ENCODE measurements at regions not wholly inside any gene's neighbourhood (a gene's known extent, or its start where the extent isn't known, plus 50 kb on each side); places are given as distances from the start of the nearest gene placed in this dataset.

DNA sequence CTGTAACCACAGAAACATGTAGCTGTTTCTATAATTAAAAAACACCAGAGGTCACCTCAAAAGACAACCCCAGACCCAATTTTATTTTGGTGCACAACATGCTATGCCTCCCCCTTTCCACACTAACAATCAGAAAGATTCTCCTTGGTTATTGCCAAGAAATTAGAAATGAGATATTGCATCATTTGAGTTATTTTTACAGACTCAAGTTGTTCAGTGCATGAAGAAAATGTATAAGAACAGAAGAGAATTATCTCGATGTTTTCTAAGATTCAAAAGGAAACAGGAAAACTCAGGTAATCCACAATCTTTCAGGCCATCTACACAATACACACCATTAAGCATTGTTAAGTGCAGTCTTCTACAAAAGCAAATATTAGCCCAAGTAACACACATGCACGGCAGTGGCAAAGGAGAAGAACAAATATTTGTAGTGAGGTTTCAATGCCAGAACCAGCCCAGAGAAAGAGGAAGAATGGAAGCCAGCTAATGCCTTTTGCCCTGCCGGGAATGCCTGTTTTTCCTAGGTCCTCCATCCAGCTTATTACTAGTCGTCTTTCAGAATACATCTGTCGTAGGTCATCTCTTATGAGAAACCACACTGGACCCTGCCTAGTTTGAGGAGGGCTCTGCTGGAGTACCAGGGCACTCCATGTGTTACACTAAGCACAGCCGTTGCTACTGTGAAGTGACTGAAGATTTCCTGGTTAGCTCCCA, 67.6 kb upstream of the C1GALT1 start:
- ChIA-PET CTCF (interaction anchor here (0.6 to 3.1 kb wide), 7 partner anchors 9 to 1379 kb away, joined by 3 to 24 read pairs (median 3); no protein-coding TSS in a partner anchor), POLR2A (no interaction called here)
- Histone ChIP-seq H3K27ac (ENCODE audit: extremely low read depth, low read depth, low read length) (no peak overlapping the region), H3K9me3 (ENCODE audit: control insufficient read depth, insufficient read depth, low read depth, low read length) (no peaks in the 10 kb centered on the region), H3K4me1 (ENCODE audit: control insufficient read depth, insufficient read depth, low read length) (peaks cover 4% of the 10 kb centered on the region; the same call in 1 of the 2 replicates), H3K36me3 (ENCODE audit: control insufficient read depth in 2 of 2, insufficient read depth in 1 of 2, low read length in 2 of 2) (no peaks in the 10 kb centered on the region), H3K4me3 (ENCODE audit: low read depth, low read length) (no peak overlapping the region)
- TF ChIP-seq ZNF792 (tag by site-specific recombination; IDR thresholded peaks at IDR 0.05), result no peak
- TF ChIP-seq ZNF202 (tag by site-specific recombination; IDR thresholded peaks at IDR 0.05; ENCODE audit: borderline replicate concordance), result no peak
- no peak for TF ChIP-seq GLI4 (tag by site-specific recombination; IDR thresholded peaks at IDR 0.05)
- TF ChIP-seq, protein P1, sequence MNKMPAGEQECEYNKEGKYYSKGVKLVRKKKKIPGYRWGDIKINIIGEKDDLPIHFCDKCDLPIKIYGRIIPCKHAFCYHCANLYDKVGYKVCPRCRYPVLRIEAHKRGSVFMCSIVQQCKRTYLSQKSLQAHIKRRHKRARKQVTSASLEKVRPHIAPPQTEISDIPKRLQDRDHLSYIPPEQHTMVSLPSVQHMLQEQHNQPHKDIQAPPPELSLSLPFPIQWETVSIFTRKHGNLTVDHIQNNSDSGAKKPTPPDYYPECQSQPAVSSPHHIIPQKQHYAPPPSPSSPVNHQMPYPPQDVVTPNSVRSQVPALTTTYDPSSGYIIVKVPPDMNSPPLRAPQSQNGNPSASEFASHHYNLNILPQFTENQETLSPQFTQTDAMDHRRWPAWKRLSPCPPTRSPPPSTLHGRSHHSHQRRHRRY (tag by site-specific recombination; IDR thresholded peaks at IDR 0.05), result no peak
- no peak for TF ChIP-seq MYNN (tag by site-specific recombination; IDR thresholded peaks at IDR 0.05; ENCODE audit: borderline replicate concordance)

DNA sequence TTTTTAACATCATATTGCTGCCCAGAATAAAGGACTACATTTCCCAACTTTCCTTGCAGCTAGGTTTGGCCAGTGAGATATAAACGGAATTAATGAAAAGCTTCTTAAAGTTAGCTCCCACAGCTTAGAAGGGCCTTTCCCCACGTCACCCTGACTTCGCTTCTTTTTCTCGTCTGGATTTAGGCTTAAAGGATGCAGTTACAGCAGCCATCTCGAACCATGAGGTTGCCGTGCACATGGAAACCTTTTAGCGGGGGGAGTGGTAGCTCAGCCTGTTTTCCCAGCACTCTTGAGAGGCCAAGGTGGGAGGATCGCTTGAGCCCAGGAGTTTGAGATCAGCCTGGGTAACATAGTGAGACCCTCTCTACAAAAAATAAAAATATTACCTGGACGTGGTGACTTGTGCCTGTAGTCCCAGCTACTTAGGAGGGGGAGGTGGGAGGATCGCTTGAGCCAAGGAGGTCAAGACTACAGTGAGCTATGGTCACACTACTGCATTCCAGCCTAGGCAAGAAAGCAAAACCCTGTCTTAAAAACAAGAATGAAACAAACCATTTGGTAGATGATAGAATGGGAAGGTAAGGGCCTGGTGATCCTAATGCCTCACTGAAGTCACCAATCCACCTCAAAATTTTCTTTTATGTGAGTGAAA, 64.3 kb upstream of the C1GALT1 start:
- Histone ChIP-seq H3K4me3 (ENCODE audit: low read depth, low read length) (no peak overlapping the region), H3K9me3 (ENCODE audit: control insufficient read depth, insufficient read depth, low read depth, low read length) (no peaks in the 10 kb centered on the region), H3K36me3 (ENCODE audit: control insufficient read depth in 2 of 2, insufficient read depth in 1 of 2, low read length in 2 of 2) (no peaks in the 10 kb centered on the region), H3K27ac (ENCODE audit: extremely low read depth, low read depth, low read length) (no peak overlapping the region), H3K4me1 (ENCODE audit: control insufficient read depth, insufficient read depth, low read length) (no peaks in the 10 kb centered on the region)
- TF ChIP-seq, protein P2, sequence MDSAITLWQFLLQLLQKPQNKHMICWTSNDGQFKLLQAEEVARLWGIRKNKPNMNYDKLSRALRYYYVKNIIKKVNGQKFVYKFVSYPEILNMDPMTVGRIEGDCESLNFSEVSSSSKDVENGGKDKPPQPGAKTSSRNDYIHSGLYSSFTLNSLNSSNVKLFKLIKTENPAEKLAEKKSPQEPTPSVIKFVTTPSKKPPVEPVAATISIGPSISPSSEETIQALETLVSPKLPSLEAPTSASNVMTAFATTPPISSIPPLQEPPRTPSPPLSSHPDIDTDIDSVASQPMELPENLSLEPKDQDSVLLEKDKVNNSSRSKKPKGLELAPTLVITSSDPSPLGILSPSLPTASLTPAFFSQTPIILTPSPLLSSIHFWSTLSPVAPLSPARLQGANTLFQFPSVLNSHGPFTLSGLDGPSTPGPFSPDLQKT (IDR thresholded peaks at IDR 0.05; ENCODE audit: borderline replicate concordance, low read depth, low read length), result no peak
- TF ChIP-seq, protein P3, sequence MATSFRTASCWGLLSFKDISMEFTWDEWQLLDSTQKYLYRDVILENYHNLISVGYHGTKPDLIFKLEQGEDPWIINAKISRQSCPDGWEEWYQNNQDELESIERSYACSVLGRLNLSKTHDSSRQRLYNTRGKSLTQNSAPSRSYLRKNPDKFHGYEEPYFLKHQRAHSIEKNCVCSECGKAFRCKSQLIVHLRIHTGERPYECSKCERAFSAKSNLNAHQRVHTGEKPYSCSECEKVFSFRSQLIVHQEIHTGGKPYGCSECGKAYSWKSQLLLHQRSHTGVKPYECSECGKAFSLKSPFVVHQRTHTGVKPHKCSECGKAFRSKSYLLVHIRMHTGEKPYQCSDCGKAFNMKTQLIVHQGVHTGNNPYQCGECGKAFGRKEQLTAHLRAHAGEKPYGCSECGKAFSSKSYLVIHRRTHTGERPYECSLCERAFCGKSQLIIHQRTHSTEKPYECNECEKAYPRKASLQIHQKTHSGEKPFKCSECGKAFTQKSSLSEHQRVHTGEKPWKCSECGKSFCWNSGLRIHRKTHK (tag by site-specific recombination; IDR thresholded peaks at IDR 0.05), result no peak
- TF ChIP-seq ZNF311 (tag by site-specific recombination; IDR thresholded peaks at IDR 0.05; ENCODE audit: borderline replicate concordance), result no peak
- no peak for TF ChIP-seq ZNF626 (tag by site-specific recombination; IDR thresholded peaks at IDR 0.05)
- no peak for TF ChIP-seq ZBTB21 (tag by site-specific recombination; IDR thresholded peaks at IDR 0.05)
- no peak for TF ChIP-seq ZNF664 (tag by site-specific recombination; IDR thresholded peaks at IDR 0.05)
- TF ChIP-seq ZNF660 (tag by site-specific recombination; IDR thresholded peaks at IDR 0.05), result no peak
- no peak for TF ChIP-seq ZNF621 (tag by site-specific recombination; IDR thresholded peaks at IDR 0.05)
- no peak for TF ChIP-seq RBAK (tag by site-specific recombination; IDR thresholded peaks at IDR 0.05)
- TF ChIP-seq, protein P4, sequence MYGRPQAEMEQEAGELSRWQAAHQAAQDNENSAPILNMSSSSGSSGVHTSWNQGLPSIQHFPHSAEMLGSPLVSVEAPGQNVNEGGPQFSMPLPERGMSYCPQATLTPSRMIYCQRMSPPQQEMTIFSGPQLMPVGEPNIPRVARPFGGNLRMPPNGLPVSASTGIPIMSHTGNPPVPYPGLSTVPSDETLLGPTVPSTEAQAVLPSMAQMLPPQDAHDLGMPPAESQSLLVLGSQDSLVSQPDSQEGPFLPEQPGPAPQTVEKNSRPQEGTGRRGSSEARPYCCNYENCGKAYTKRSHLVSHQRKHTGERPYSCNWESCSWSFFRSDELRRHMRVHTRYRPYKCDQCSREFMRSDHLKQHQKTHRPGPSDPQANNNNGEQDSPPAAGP (tag by site-specific recombination; IDR thresholded peaks at IDR 0.05), result no peak
- TF ChIP-seq, protein P5, sequence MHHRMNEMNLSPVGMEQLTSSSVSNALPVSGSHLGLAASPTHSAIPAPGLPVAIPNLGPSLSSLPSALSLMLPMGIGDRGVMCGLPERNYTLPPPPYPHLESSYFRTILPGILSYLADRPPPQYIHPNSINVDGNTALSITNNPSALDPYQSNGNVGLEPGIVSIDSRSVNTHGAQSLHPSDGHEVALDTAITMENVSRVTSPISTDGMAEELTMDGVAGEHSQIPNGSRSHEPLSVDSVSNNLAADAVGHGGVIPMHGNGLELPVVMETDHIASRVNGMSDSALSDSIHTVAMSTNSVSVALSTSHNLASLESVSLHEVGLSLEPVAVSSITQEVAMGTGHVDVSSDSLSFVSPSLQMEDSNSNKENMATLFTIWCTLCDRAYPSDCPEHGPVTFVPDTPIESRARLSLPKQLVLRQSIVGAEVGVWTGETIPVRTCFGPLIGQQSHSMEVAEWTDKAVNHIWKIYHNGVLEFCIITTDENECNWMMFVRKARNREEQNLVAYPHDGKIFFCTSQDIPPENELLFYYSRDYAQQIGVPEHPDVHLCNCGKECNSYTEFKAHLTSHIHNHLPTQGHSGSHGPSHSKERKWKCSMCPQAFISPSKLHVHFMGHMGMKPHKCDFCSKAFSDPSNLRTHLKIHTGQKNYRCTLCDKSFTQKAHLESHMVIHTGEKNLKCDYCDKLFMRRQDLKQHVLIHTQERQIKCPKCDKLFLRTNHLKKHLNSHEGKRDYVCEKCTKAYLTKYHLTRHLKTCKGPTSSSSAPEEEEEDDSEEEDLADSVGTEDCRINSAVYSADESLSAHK (tag by site-specific recombination; IDR thresholded peaks at IDR 0.05), result no peak
- TF ChIP-seq ZNF433 (tag by site-specific recombination; IDR thresholded peaks at IDR 0.05; ENCODE audit: low read depth), result no peak
- no peak for TF ChIP-seq ZNF350 (tag by site-specific recombination; IDR thresholded peaks at IDR 0.05)
- TF ChIP-seq ZNF560 (tag by site-specific recombination; IDR thresholded peaks at IDR 0.05; ENCODE audit: borderline replicate concordance), result no peak
- CTCF ChIA-PET, result no interaction called here
- POLR2A ChIA-PET, result no interaction called here
